Neural cell (in vitro differentiated cells): ENCODE measurements at regions not wholly inside any gene's neighbourhood (a gene's known extent, or its start where the extent isn't known, plus 50 kb on each side); places are given as distances from the start of the nearest gene placed in this dataset.

Source experiments
- H2AFZ ChIP-seq: fragments of 200-600, 300-800 bp; sonication (generic), shearing (Covaris generic); 2 replicates; pipeline ENCODE4 v1.6.0; 2014; ENCODE audit warnings: low read depth, mild to moderate bottlenecking, antibody characterized with exemption, low read length, moderate library complexity
- H3F3A ChIP-seq: fragments of 200-600 bp; shearing (Covaris generic); 2 replicates; pipeline ENCODE4 v1.6.1; 2016; ENCODE audit warnings: mild to moderate bottlenecking, moderate library complexity, mixed read lengths, antibody characterized with exemption, low read length; ENCODE audit not compliant: insufficient read depth, poor library complexity, severe bottlenecking
- H3K27ac ChIP-seq: fragments of 200-600, 300-800 bp; sonication (generic), shearing (Covaris generic); 2 replicates; pipeline ENCODE4 v1.5.1; 2014; ENCODE audit warnings: mild to moderate bottlenecking, low read length, moderate library complexity
- H3K27me3 ChIP-seq: fragments of 300-800, 200-600 bp; sonication (generic), shearing (Covaris generic); 2 replicates; pipeline ENCODE4 v1.6.0; 2014; ENCODE audit warnings: mild to moderate bottlenecking, low read depth, low read length, moderate library complexity; ENCODE audit not compliant: insufficient read depth
- H3K36me3 ChIP-seq: fragments of 300-800, 200-600 bp; sonication (generic), shearing (Covaris generic); 2 replicates; pipeline ENCODE4 v1.5.1; 2014; ENCODE audit warnings: mild to moderate bottlenecking, antibody characterized with exemption, low read length, moderate library complexity; ENCODE audit not compliant: insufficient read depth
- H3K4me2 ChIP-seq: fragments of 300-800, 200-600 bp; sonication (generic), shearing (Covaris generic); 2 replicates; pipeline ENCODE4 v1.6.0; 2014; ENCODE audit warnings: mild to moderate bottlenecking, low read length
- H3K4me3 ChIP-seq: fragments of 300-800, 200-600 bp; sonication (generic), shearing (Covaris generic); 2 replicates; pipeline ENCODE4 v1.5.1; 2014; ENCODE audit warnings: mild to moderate bottlenecking, low read length, moderate library complexity
- H3K79me2 ChIP-seq: fragments of 200-600 bp; shearing (Covaris generic); replicated peaks from 2 replicates; pipeline ENCODE4 v1.6.0; 2014; ENCODE audit warnings: mild to moderate bottlenecking, low read length, moderate library complexity; ENCODE audit not compliant: insufficient read depth
- H3K9ac ChIP-seq: fragments of 300-800, 200-600 bp; sonication (generic), shearing (Covaris generic); 2 replicates; pipeline ENCODE4 v1.6.1; 2016; ENCODE audit warnings: mild to moderate bottlenecking, low read length, mixed read lengths
- H3K9me2 ChIP-seq: fragments of 200-600 bp; shearing (Covaris generic); 2 replicates; pipeline ENCODE4 v1.6.1; 2016; ENCODE audit warnings: mild to moderate bottlenecking, low read length, mixed read lengths; ENCODE audit not compliant: insufficient read depth
- H3K9me3 ChIP-seq: fragments of 200-600, 300-800 bp; sonication (generic), shearing (Covaris generic); 2 replicates; pipeline ENCODE4 v1.6.1; 2016; ENCODE audit warnings: mild to moderate bottlenecking, mixed run types, low read length, moderate library complexity, mixed read lengths
- H4K20me1 ChIP-seq: fragments of 200-600 bp; shearing (Covaris generic); 2 replicates; pipeline ENCODE4 v1.6.1; 2016; ENCODE audit warnings: mild to moderate bottlenecking, mixed run types; ENCODE audit not compliant: insufficient read depth
- CTCF ChIP-seq: fragments of 450-650 bp; IDR thresholded peaks from 2 replicates; pipeline ENCODE4 v1.5.1; 2014; ENCODE audit warnings: antibody characterized with exemption, mild to moderate bottlenecking, moderate library complexity; ENCODE audit not compliant: poor library complexity, severe bottlenecking
- EP300 ChIP-seq: fragments of 450-650 bp; conservative IDR thresholded peaks from 2 replicates; pipeline ENCODE4 v1.6.1; 2014; ENCODE audit warnings: antibody characterized with exemption, mild to moderate bottlenecking, moderate library complexity; ENCODE audit not compliant: poor library complexity, severe bottlenecking
- EZH2 ChIP-seq: fragments of 200-600, 300-800 bp; shearing (Covaris generic), sonication (generic); IDR thresholded peaks from 2 replicates; pipeline ENCODE4 v1.6.1; 2014; ENCODE audit warnings: antibody characterized with exemption, low read length, borderline replicate concordance, mild to moderate bottlenecking; ENCODE audit not compliant: insufficient read depth, poor library complexity, severe bottlenecking
- MXI1 ChIP-seq: fragments of 450-650 bp; conservative IDR thresholded peaks from 2 replicates; pipeline ENCODE4 v1.6.1; 2014; ENCODE audit warnings: antibody characterized with exemption, mild to moderate bottlenecking; ENCODE audit not compliant: poor library complexity, severe bottlenecking
- POLR2AphosphoS5 ChIP-seq: IDR thresholded peaks from 2 replicates; pipeline ENCODE4 v1.6.1; 2012
- RAD21 ChIP-seq: fragments of 450-650 bp; conservative IDR thresholded peaks from 2 replicates; pipeline ENCODE4 v1.6.1; 2014; ENCODE audit warnings: antibody characterized with exemption, mild to moderate bottlenecking, moderate library complexity
- REST ChIP-seq: IDR thresholded peaks from 2 replicates; pipeline ENCODE4 v1.6.1; 2012; ENCODE audit warnings: borderline replicate concordance
- SMC3 ChIP-seq: fragments of 450-650 bp; conservative IDR thresholded peaks from 2 replicates; pipeline ENCODE4 v1.6.1; 2014; ENCODE audit warnings: antibody characterized with exemption, mild to moderate bottlenecking, moderate library complexity; ENCODE audit not compliant: poor library complexity
- TAF1 ChIP-seq: IDR thresholded peaks from 2 replicates; pipeline ENCODE4 v1.6.1; 2012; ENCODE audit warnings: low read depth

GRCh38 chr5:110969502-110969901 lies 102.0 kb upstream of the TSLP start:
- H3K36me3 ChIP-seq = no peaks in the 10 kb centered on the region
- H3K4me3 ChIP-seq = no peak overlapping the region
- no peaks in the 10 kb centered on the region for H3K9me3 ChIP-seq
- H3K9me2 ChIP-seq = no peaks in the 10 kb centered on the region
- H3K4me2 ChIP-seq = no peak overlapping the region
- H4K20me1 ChIP-seq = no peaks in the 10 kb centered on the region
- no peak overlapping the region for H3K9ac ChIP-seq
- H3F3A ChIP-seq = no peaks in the 10 kb centered on the region
- H3K79me2 ChIP-seq = no peaks in the 10 kb centered on the region
- TF ChIP-seq EZH2 (no peak), REST (no peak), EP300 (no peak), MXI1 (no peak), POLR2AphosphoS5 (no peak)
- H2AFZ ChIP-seq = no peak overlapping the region
- H3K27me3 ChIP-seq = no peaks in the 10 kb centered on the region
- no peak overlapping the region for H3K27ac ChIP-seq

- Histone ChIP-seq H3K79me2 (no peaks in the 10 kb centered on the region), H3F3A (no peaks in the 10 kb centered on the region), H4K20me1 (no peaks in the 10 kb centered on the region), H3K4me3 (no peak overlapping the region), H3K9ac (no peak overlapping the region), H3K27ac (no peak overlapping the region), H2AFZ (no peak overlapping the region), H3K9me2 (no peaks in the 10 kb centered on the region), H3K27me3 (no peaks in the 10 kb centered on the region), H3K4me2 (no peak overlapping the region), H3K9me3 (no peaks in the 10 kb centered on the region), H3K36me3 (no peaks in the 10 kb centered on the region)
- TF ChIP-seq TAF1 = no peak
- no peak for TF ChIP-seq EZH2
- TF ChIP-seq EP300 = no peak
- TF ChIP-seq REST = no peak
- TF ChIP-seq POLR2AphosphoS5 = no peak
- TF ChIP-seq CTCF = no peak
- TF ChIP-seq MXI1 = no peak
- TF ChIP-seq RAD21 = no peak
- TF ChIP-seq SMC3 = no peak
Measured at GRCh38 chr5:110973510-110973909, 98.0 kb upstream of the TSLP start.
